GM12873 (cell line): ENCODE measurements at regions not wholly inside any gene's neighbourhood (a gene's known extent, or its start where the extent isn't known, plus 50 kb on each side); places are given as distances from the start of the nearest gene placed in this dataset.

Source experiments
- TF ChIP-seq, protein P1 (sequence below): IDR thresholded peaks from 2 replicates; pipeline ENCODE4 v1.5.1; 2012; ENCODE audit warnings: low read depth, mild to moderate bottlenecking, moderate library complexity, low read length, control low read depth; ENCODE audit not compliant: insufficient read depth; ENCODE audit errors: missing control alignments

DNA sequence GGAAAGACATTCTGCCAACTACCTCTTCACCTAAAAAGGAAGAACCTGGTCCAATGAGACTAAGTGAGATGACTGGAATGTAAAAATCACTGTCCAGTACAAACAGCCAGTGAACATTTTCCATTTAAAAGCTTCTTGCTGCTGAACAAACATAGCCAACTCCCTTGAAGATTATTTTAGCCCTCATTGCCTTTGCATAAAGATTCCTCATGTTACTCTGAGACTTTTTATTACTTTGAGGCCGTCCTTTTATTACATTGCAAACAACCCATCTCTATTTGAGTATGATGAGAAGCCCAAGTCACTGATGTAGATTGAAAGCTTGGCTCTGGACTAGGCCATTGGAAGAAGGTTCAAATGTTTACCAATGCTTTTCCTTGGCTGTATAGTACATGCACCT is 649.8 kb downstream of the CETN3 start:
- TF ChIP-seq, protein P1, sequence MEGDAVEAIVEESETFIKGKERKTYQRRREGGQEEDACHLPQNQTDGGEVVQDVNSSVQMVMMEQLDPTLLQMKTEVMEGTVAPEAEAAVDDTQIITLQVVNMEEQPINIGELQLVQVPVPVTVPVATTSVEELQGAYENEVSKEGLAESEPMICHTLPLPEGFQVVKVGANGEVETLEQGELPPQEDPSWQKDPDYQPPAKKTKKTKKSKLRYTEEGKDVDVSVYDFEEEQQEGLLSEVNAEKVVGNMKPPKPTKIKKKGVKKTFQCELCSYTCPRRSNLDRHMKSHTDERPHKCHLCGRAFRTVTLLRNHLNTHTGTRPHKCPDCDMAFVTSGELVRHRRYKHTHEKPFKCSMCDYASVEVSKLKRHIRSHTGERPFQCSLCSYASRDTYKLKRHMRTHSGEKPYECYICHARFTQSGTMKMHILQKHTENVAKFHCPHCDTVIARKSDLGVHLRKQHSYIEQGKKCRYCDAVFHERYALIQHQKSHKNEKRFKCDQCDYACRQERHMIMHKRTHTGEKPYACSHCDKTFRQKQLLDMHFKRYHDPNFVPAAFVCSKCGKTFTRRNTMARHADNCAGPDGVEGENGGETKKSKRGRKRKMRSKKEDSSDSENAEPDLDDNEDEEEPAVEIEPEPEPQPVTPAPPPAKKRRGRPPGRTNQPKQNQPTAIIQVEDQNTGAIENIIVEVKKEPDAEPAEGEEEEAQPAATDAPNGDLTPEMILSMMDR: no peak

DNA sequence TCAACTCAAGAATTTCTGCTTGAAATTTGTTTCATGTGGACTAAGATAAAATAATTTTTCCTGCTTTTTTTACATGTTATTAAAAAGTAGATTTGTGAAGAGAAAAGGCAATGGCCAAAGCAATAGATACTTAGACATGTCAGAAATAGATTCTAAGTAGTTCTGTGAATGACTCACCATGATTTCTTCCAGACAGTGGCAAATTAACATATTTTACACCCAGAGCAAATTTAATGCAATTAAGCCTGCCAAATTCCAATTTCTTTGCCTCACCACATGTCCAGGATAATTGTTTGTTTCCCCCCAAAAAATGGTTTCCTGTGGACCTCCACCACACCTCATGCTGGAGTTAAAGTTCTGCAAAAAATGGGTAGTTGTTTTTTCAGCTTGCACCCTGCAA is 651.4 kb downstream of the CETN3 start:
- TF ChIP-seq, protein P1: no peak

DNA sequence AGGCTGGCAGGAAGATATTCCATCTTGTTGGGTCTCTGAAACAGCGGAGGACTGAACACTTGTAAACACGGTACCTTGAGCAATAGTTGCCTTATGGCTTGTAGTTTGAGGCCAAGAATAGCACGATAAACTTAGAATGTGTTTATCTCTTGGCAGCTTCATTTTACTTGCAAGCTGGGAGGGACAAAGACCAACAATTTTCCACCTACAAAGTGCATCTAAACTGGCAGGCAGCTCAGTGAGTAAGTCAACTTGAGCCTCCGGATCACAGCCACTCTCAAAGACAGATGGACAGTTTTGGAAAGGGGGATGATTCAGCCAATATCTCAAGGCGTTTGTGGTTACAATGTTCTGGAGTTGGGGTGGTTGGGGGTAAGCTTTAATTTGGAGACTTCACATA is 652.6 kb downstream of the CETN3 start:
- TF ChIP-seq, protein P1: no peak

DNA sequence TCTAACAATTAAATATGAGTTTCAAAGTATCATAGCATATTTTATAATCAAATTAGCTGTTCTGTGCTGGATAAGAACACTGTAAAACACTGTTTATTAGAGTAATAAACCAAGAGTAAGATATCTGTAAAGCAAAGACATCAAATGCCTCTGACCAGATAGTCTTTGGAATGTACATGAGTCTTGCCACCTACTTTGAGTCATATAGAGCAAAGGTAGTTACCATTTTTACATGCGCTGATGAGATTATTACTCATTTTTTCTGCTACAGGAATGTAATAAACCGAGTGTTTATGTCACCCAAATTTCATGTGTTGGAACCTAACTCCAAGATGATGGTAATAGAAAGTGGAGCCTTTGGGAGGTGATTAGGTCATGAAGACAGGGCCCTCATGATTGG is 654.5 kb downstream of the CETN3 start:
- TF ChIP-seq, protein P1: no peak

DNA sequence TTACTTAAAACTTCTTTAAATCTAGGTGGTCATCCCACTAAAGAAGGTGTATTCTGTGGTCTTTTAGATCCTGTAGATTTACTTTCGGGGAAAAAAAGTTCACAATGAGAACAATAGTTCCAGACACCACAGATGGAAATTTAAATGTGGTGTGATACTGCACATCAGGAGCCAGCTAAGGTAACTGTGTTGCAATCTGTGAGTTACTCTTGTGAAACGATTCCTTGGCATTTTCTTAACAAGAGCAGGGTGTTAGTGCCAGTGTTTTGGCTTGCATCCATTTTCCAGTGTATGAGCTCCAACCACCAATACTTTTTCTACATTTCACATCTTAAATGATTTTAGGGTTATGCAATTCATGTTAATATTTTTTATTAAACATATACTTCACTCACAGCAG is 674.5 kb downstream of the CETN3 start:
- TF ChIP-seq, protein P1: no peak

DNA sequence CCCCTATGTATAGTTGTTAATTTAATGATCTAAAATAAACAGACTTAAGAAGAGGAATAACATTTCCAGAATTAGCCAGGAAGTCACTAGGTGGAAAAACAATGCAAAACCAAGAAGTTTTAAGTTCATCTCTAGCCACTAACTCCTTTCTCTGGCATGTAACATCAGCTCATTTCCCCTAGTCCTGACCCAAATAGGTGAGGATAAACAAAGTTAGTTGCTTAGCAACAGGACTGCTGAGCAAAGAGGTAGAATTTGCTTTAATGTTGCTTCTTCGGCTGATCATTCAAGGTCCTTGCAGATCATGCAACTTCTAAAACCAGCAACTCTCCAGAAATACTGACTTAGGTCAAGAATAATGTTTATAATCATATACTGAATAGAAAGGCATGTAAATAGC is 675.8 kb downstream of the CETN3 start:
- TF ChIP-seq, protein P1: no peak

DNA sequence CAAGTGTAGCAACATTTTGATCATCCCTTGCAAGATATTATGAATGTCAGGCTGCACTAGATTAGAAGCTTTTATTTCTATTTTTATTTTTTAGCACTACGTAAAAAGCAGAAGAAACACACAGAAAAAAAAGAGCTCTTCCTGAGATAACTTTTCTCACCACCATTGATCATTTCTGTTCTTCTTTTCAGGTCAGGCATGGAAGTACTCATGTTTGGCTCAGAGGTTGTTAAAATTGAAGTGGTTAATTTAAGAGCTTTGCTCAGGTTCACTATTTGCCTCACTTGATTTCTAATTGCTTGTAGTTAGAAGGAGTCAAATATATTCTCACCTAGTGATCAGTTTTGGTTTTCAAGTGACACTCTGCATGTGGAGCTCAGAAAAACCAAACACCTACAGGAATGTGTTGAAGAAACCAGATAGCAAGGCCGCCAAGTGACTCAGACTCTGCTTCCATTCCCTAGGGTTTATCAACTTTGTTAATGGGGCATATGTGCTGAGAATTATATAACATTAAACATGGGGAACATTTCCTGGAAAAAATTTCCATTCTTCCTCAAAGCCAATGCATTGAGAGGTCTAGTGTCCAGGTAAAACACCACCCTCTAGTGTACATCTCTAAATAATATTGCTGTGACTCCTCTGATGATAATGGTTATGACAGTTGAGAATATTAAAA is 679.8 kb downstream of the CETN3 start:
- TF ChIP-seq, protein P1: peak; percentile 37
